Activated naive CD4-positive, alpha-beta T cell treated with anti-CD3 and anti-CD28 coated beads for 36 hours (primary cell): ENCODE measurements at regions not wholly inside any gene's neighbourhood (a gene's known extent, or its start where the extent isn't known, plus 50 kb on each side); places are given as distances from the start of the nearest gene placed in this dataset.
A peak's percentile ranks its signal among the peaks of the same experiment; 100 is the strongest.

Source experiments
- CTCF ChIA-PET: fragments of 350-600 bp; sonication (Branson Sonifier 250); formaldehyde crosslinking; loops from one replicate; lab custom pipeline; 2021; ENCODE audit warnings: antibody characterized with exemption; lab: Charles Lee
- DNase-seq: peaks from one replicate; pipeline ENCODE4 v3.0.0-alpha.2; 2020
- H3K27ac Mint-ChIP-seq: one replicate; pipeline ENCODE4 v1.8.0; 2021; ENCODE audit warnings: mild to moderate bottlenecking, mixed read lengths
- H3K27me3 Mint-ChIP-seq: one replicate; pipeline ENCODE4 v1.8.0; 2021; ENCODE audit warnings: low read depth, mixed read lengths
- H3K36me3 Mint-ChIP-seq: one replicate; pipeline ENCODE4 v1.8.0; 2021; ENCODE audit warnings: low read depth, mixed read lengths
- H3K4me1 Mint-ChIP-seq: one replicate; pipeline ENCODE4 v1.8.0; 2021; ENCODE audit warnings: low read depth, mixed read lengths
- H3K4me3 Mint-ChIP-seq: one replicate; pipeline ENCODE4 v1.8.0; 2021; ENCODE audit warnings: mild to moderate bottlenecking, moderate library complexity, mixed read lengths
- H3K9me3 Mint-ChIP-seq: one replicate; pipeline ENCODE4 v1.8.0; 2021; ENCODE audit warnings: mixed read lengths
- intact Hi-C: fragments of 100-400 bp; cut with micrococcal nuclease; formaldehyde crosslinking; loops from one replicate; pipeline ENCODE4 v1.15.1; 2023

- H3K27me3 Mint-ChIP-seq = peaks cover 22% of the 10 kb centered on the region
- no peaks in the 10 kb centered on the region for H3K36me3 Mint-ChIP-seq
- no peaks in the 10 kb centered on the region for H3K9me3 Mint-ChIP-seq
- no peak overlapping the region for H3K27ac Mint-ChIP-seq
- DNase-seq = no peak
- CTCF ChIA-PET = interaction anchor here (1.5 to 1.6 kb wide), 2 partner anchors 14 to 17 kb away, joined by 3 to 6 read pairs; no protein-coding TSS in a partner anchor
- no peaks in the 10 kb centered on the region for H3K4me1 Mint-ChIP-seq
- intact Hi-C loops = no loop called here
- no peak overlapping the region for H3K4me3 Mint-ChIP-seq
Observed at GRCh38 chr12:69087986-69088385, 151.4 kb upstream of the CPSF6 start.

GRCh38 chr12:69090722-69091121 is 148.6 kb upstream of the CPSF6 start:
- Mint-ChIP-seq H3K36me3 (no peaks in the 10 kb centered on the region), H3K27ac (no peak overlapping the region), H3K9me3 (no peaks in the 10 kb centered on the region), H3K4me3 (no peak overlapping the region), H3K4me1 (no peaks in the 10 kb centered on the region), H3K27me3 (peaks cover 22% of the 10 kb centered on the region)
- no peak for DNase-seq
- intact Hi-C loops = no loop called here
- CTCF ChIA-PET = interaction anchor here (0.7 kb wide), 1 partner anchor 110 kb away, joined by 3 read pairs; no protein-coding TSS in a partner anchor

GRCh38 chr12:69091442-69092017 is 147.8 kb upstream of the CPSF6 start:
- CTCF ChIA-PET = interaction anchor here (0.7 kb wide), 2 partner anchors 8 to 111 kb away, joined by 3 read pairs; no protein-coding TSS in a partner anchor
- no peak overlapping the region for H3K27ac Mint-ChIP-seq
- intact Hi-C loops = no loop called here
- H3K4me3 Mint-ChIP-seq = no peak overlapping the region
- H3K9me3 Mint-ChIP-seq = no peaks in the 10 kb centered on the region
- peaks cover 22% of the 10 kb centered on the region for H3K27me3 Mint-ChIP-seq
- DNase-seq = no peak
- H3K36me3 Mint-ChIP-seq = no peaks in the 10 kb centered on the region
- no peaks in the 10 kb centered on the region for H3K4me1 Mint-ChIP-seq

GRCh38 chr12:69092137-69092536 is 147.2 kb upstream of the CPSF6 start:
- Mint-ChIP-seq H3K4me1 (no peaks in the 10 kb centered on the region), H3K9me3 (no peaks in the 10 kb centered on the region), H3K36me3 (no peaks in the 10 kb centered on the region), H3K27me3 (peaks cover 21% of the 10 kb centered on the region), H3K4me3 (no peak overlapping the region), H3K27ac (no peak overlapping the region)
- no peak for DNase-seq
- CTCF ChIA-PET = interaction anchor here (0.7 kb wide), 1 partner anchor 7 kb away, joined by 3 read pairs; no protein-coding TSS in a partner anchor
- intact Hi-C loops = no loop called here

- DNase-seq = no peak
- CTCF ChIA-PET = interaction anchor here (1.3 kb wide), 1 partner anchor 11 kb away, joined by 3 read pairs; no protein-coding TSS in a partner anchor
- intact Hi-C loops = no loop called here
- H3K4me1 Mint-ChIP-seq = peaks cover 6% of the 10 kb centered on the region
- H3K9me3 Mint-ChIP-seq = no peaks in the 10 kb centered on the region
- H3K27ac Mint-ChIP-seq = no peak overlapping the region
- peaks cover 10% of the 10 kb centered on the region for H3K27me3 Mint-ChIP-seq
- H3K36me3 Mint-ChIP-seq = no peaks in the 10 kb centered on the region
- no peak overlapping the region for H3K4me3 Mint-ChIP-seq
Observed at GRCh38 chr12:69094606-69095216, 144.7 kb upstream of the CPSF6 start.

- CTCF ChIA-PET = no interaction called here
Observed at GRCh38 chr12:69095765-69096477, 143.4 kb upstream of the CPSF6 start.

GRCh38 chr12:69096669-69097335 is 142.6 kb upstream of the CPSF6 start:
- Mint-ChIP-seq H3K36me3 (no peaks in the 10 kb centered on the region), H3K9me3 (no peaks in the 10 kb centered on the region), H3K27me3 (peaks cover 2% of the 10 kb centered on the region), H3K27ac (no peak overlapping the region), H3K4me1 (peaks cover 6% of the 10 kb centered on the region), H3K4me3 (no peak overlapping the region)
- DNase-seq = peak; percentile 14
- intact Hi-C loops = no loop called here
- CTCF ChIA-PET = no interaction called here

More at GRCh38 chr12:69095765-69096477, 143.4 kb upstream of the CPSF6 start:
- no peak for DNase-seq
- intact Hi-C loops = no loop called here
- Mint-ChIP-seq H3K27ac (no peak overlapping the region), H3K4me1 (peaks cover 6% of the 10 kb centered on the region), H3K36me3 (no peaks in the 10 kb centered on the region), H3K27me3 (peaks cover 2% of the 10 kb centered on the region), H3K9me3 (no peaks in the 10 kb centered on the region), H3K4me3 (no peak overlapping the region)

- Mint-ChIP-seq H3K27me3 (no peaks in the 10 kb centered on the region), H3K4me1 (peaks cover 7% of the 10 kb centered on the region), H3K27ac (no peak overlapping the region), H3K9me3 (no peaks in the 10 kb centered on the region), H3K36me3 (no peaks in the 10 kb centered on the region), H3K4me3 (no peak overlapping the region)
- intact Hi-C loops = no loop called here
- no peak for DNase-seq
- CTCF ChIA-PET = no interaction called here
Observed at GRCh38 chr12:69097619-69098368, 141.6 kb upstream of the CPSF6 start.

- DNase-seq = peak; percentile 7
- Mint-ChIP-seq H3K4me3 (no peak overlapping the region), H3K9me3 (no peaks in the 10 kb centered on the region), H3K4me1 (peaks cover 9% of the 10 kb centered on the region), H3K36me3 (no peaks in the 10 kb centered on the region), H3K27ac (no peak overlapping the region), H3K27me3 (no peaks in the 10 kb centered on the region)
- intact Hi-C loops = no loop called here
- CTCF ChIA-PET = interaction anchor here (0.8 to 1.0 kb wide), 3 partner anchors 8 to 269 kb away, joined by 3 to 4 read pairs (median 3); no protein-coding TSS in a partner anchor
Observed at GRCh38 chr12:69099201-69099837, 140.1 kb upstream of the CPSF6 start.

- intact Hi-C loops = no loop called here
- CTCF ChIA-PET = no interaction called here
- no peak overlapping the region for H3K27ac Mint-ChIP-seq
- H3K27me3 Mint-ChIP-seq = no peaks in the 10 kb centered on the region
- peaks cover 9% of the 10 kb centered on the region for H3K4me1 Mint-ChIP-seq
- no peak overlapping the region for H3K4me3 Mint-ChIP-seq
- no peaks in the 10 kb centered on the region for H3K9me3 Mint-ChIP-seq
- no peak for DNase-seq
- H3K36me3 Mint-ChIP-seq = no peaks in the 10 kb centered on the region
Observed at GRCh38 chr12:69101505-69101904, 137.9 kb upstream of the CPSF6 start.

GRCh38 chr12:69102856-69103255 is 136.5 kb upstream of the CPSF6 start:
- CTCF ChIA-PET = interaction anchor here (0.6 kb wide), 1 partner anchor 361 kb away, joined by 3 read pairs; no protein-coding TSS in a partner anchor
- H3K27ac Mint-ChIP-seq = no peak overlapping the region
- peaks cover 9% of the 10 kb centered on the region for H3K4me1 Mint-ChIP-seq
- H3K9me3 Mint-ChIP-seq = no peaks in the 10 kb centered on the region
- no peak for DNase-seq
- H3K27me3 Mint-ChIP-seq = no peaks in the 10 kb centered on the region
- intact Hi-C loops = no loop called here
- no peak overlapping the region for H3K4me3 Mint-ChIP-seq
- no peaks in the 10 kb centered on the region for H3K36me3 Mint-ChIP-seq
